ENCODE measurements at regions not wholly inside any gene's neighbourhood (a gene's known extent, or its start where the extent isn't known, plus 50 kb on each side); places are given as distances from the start of the nearest gene placed in this dataset.

DNA sequence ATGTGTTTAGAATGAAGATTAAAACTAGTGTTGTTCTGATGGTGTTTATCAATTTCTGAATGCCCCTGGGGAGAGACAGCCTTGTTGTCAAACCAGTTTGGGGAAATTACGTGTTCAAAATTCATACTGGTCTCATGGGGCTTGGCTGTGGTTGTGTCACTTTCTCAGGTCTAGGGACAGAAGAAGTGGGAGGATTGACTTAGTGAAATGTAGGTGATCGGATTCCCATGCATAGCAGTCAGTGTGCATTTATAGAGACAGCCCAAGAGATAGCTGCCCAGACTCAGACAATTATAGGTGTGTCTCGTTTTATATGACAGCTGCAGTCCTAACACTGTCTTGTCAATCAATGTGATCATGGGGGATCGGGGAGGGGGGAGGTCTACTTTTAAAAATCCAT, 94.4 kb upstream of the CLCN4 start:
- TF ChIP-seq, protein P1, sequence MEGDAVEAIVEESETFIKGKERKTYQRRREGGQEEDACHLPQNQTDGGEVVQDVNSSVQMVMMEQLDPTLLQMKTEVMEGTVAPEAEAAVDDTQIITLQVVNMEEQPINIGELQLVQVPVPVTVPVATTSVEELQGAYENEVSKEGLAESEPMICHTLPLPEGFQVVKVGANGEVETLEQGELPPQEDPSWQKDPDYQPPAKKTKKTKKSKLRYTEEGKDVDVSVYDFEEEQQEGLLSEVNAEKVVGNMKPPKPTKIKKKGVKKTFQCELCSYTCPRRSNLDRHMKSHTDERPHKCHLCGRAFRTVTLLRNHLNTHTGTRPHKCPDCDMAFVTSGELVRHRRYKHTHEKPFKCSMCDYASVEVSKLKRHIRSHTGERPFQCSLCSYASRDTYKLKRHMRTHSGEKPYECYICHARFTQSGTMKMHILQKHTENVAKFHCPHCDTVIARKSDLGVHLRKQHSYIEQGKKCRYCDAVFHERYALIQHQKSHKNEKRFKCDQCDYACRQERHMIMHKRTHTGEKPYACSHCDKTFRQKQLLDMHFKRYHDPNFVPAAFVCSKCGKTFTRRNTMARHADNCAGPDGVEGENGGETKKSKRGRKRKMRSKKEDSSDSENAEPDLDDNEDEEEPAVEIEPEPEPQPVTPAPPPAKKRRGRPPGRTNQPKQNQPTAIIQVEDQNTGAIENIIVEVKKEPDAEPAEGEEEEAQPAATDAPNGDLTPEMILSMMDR (conservative IDR thresholded peaks at IDR 0.05; ENCODE audit: low read length): no peak
- no peak for TF ChIP-seq EZH2phosphoT487 (IDR thresholded peaks at IDR 0.05; ENCODE audit: borderline replicate concordance, low read depth, low read length)
